GM23338 (cell line): ENCODE measurements at regions not wholly inside any gene's neighbourhood (a gene's known extent, or its start where the extent isn't known, plus 50 kb on each side); places are given as distances from the start of the nearest gene placed in this dataset.

Source experiments
- ATAC-seq: fragments of 200-7000 bp; cut with Tn5 transposase; 3 replicates; pipeline ENCODE4 v1.9.1; 2020
- DNase-seq: peaks from one replicate; pipeline ENCODE4 v3.0.0-alpha.2; 2015; ENCODE audit warnings: low spot score
- H2AFZ ChIP-seq: fragments of 200-600 bp; sonication (generic); 2 replicates; pipeline ENCODE4 v1.8.0; 2016; ENCODE audit warnings: antibody characterized with exemption, mild to moderate bottlenecking, moderate library complexity
- H3F3A ChIP-seq: fragments of 200-600 bp; sonication (generic); replicated peaks from 2 replicates; pipeline ENCODE4 v1.8.0; 2017; ENCODE audit warnings: antibody characterized with exemption, mixed run types, low read depth
- H3K27ac ChIP-seq: fragments of 200-600 bp; sonication (generic); 2 replicates; pipeline ENCODE4 v1.6.1; 2016; ENCODE audit warnings: low read depth
- H3K27me3 ChIP-seq: fragments of 200-600 bp; sonication (generic); 2 replicates; pipeline ENCODE4 v1.8.0; 2016; ENCODE audit warnings: mild to moderate bottlenecking, mixed run types, moderate library complexity; ENCODE audit not compliant: insufficient read depth
- H3K36me3 ChIP-seq: fragments of 200-600 bp; sonication (generic); 2 replicates; pipeline ENCODE4 v1.8.0; 2016; ENCODE audit warnings: mild to moderate bottlenecking; ENCODE audit not compliant: insufficient read depth
- H3K4me1 ChIP-seq: fragments of 200-600 bp; sonication (generic); 2 replicates; pipeline ENCODE4 v1.8.0; 2016; ENCODE audit warnings: mild to moderate bottlenecking, moderate library complexity; ENCODE audit not compliant: insufficient read depth
- H3K4me2 ChIP-seq: fragments of 200-600 bp; sonication (generic); 2 replicates; pipeline ENCODE4 v1.7.1; 2017; ENCODE audit warnings: mixed run types
- H3K4me3 ChIP-seq: fragments of 200-600 bp; sonication (generic); 2 replicates; pipeline ENCODE4 v1.6.1; 2016; ENCODE audit warnings: mixed run types
- H3K79me2 ChIP-seq: fragments of 200-600 bp; sonication (generic); replicated peaks from 2 replicates; pipeline ENCODE4 v1.8.0; 2017; ENCODE audit warnings: mild to moderate bottlenecking; ENCODE audit not compliant: insufficient read depth
- H3K9me2 ChIP-seq: fragments of 200-600 bp; sonication (generic); 2 replicates; pipeline ENCODE4 v1.8.0; 2017; ENCODE audit not compliant: insufficient read depth
- H4K20me1 ChIP-seq: fragments of 200-600 bp; sonication (generic); replicated peaks from 2 replicates; pipeline ENCODE4 v1.8.0; 2017; ENCODE audit warnings: mild to moderate bottlenecking; ENCODE audit not compliant: insufficient read depth
- H3K27ac Mint-ChIP-seq: 2 replicates; pipeline ENCODE4 v1.8.0; 2020; ENCODE audit warnings: inconsistent platforms, mild to moderate bottlenecking, moderate library complexity, mixed read lengths
- H3K27me3 Mint-ChIP-seq: 3 replicates; pipeline ENCODE4 v1.8.0; 2022; ENCODE audit warnings: low read depth, mild to moderate bottlenecking, moderate library complexity, mixed read lengths, inconsistent platforms; ENCODE audit not compliant: insufficient read depth, poor library complexity
- H3K36me3 Mint-ChIP-seq: 3 replicates; pipeline ENCODE4 v1.8.0; 2021; ENCODE audit warnings: low read depth, mild to moderate bottlenecking, inconsistent platforms, moderate library complexity, mixed read lengths
- H3K4me1 Mint-ChIP-seq: 3 replicates; pipeline ENCODE4 v1.8.0; 2020; ENCODE audit warnings: mild to moderate bottlenecking, inconsistent platforms, mixed read lengths
- H3K4me3 Mint-ChIP-seq: 3 replicates; pipeline ENCODE4 v1.8.0; 2021; ENCODE audit warnings: moderate library complexity, mild to moderate bottlenecking, inconsistent platforms, mixed read lengths
- H3K9me3 Mint-ChIP-seq: 3 replicates; pipeline ENCODE4 v1.8.0; 2020; ENCODE audit warnings: moderate library complexity, mild to moderate bottlenecking, inconsistent platforms, mixed read lengths
- CREB1 ChIP-seq: fragments of 250-450 bp; sonication (Bioruptor Pico); IDR thresholded peaks from 2 replicates; pipeline ENCODE4 v1.5.0; 2020; ENCODE audit warnings: low read depth, mild to moderate bottlenecking, moderate library complexity
- CTCF ChIP-seq, 2 experiments: fragments of 200-600 bp in 1 of 2; sonication (generic) in 1 of 2; conservative IDR thresholded peaks; 2 replicates each; pipeline versions ENCODE4 v1.5.1 to v1.6.1; 2016 to 2017; ENCODE audit warnings: antibody characterized with exemption in 2 of 2, low read depth in 2 of 2, mild to moderate bottlenecking in 2 of 2, moderate library complexity in 1 of 2
- ETS1 ChIP-seq: IDR thresholded peaks from 2 replicates; pipeline ENCODE4 v1.6.1; 2016; ENCODE audit warnings: antibody characterized with exemption
- EZH2 ChIP-seq: fragments of 200-600 bp; sonication (generic); IDR thresholded peaks from one replicate; pipeline ENCODE4 v1.8.0; 2017; ENCODE audit warnings: antibody characterized with exemption, mild to moderate bottlenecking, low read depth; ENCODE audit not compliant: unreplicated experiment
- EZH2phosphoT487 ChIP-seq: fragments of 200-600 bp; sonication (generic); IDR thresholded peaks from one replicate; pipeline ENCODE4 v1.8.1; 2018; ENCODE audit warnings: antibody characterized with exemption; ENCODE audit not compliant: unreplicated experiment
- JUNB ChIP-seq: IDR thresholded peaks from one replicate; pipeline ENCODE4 v1.6.1; 2016; ENCODE audit warnings: antibody characterized with exemption; ENCODE audit not compliant: unreplicated experiment
- NANOG ChIP-seq: IDR thresholded peaks from 2 replicates; pipeline ENCODE4 v1.6.1; 2016; ENCODE audit warnings: antibody characterized with exemption, borderline replicate concordance
- POLR2AphosphoS5 ChIP-seq: IDR thresholded peaks from 2 replicates; pipeline ENCODE4 v1.6.1; 2016; ENCODE audit warnings: antibody characterized with exemption, low read depth
- ZNF114 ChIP-seq: fragments of 250-450 bp; sonication (Bioruptor Pico); IDR thresholded peaks from 2 replicates; pipeline ENCODE4 v1.5.0; 2020; ENCODE audit warnings: mild to moderate bottlenecking, moderate library complexity
- ZNF331 ChIP-seq: fragments of 250-450 bp; sonication (Bioruptor Pico); IDR thresholded peaks from 2 replicates; pipeline ENCODE4 v1.5.0; 2020; ENCODE audit warnings: low read depth, mild to moderate bottlenecking, moderate library complexity
- ZNF462 ChIP-seq: fragments of 250-450 bp; sonication (Bioruptor Pico); IDR thresholded peaks from 2 replicates; pipeline ENCODE4 v1.5.0; 2020; ENCODE audit warnings: mild to moderate bottlenecking, moderate library complexity

GRCh38 chrX:16454926-16455325 is 195.0 kb upstream of the S100G start:
- H3K36me3 Mint-ChIP-seq, result peaks cover 15% of the 10 kb centered on the region
- Histone ChIP-seq H2AFZ (no peak overlapping the region), H3K27me3 (no peaks in the 10 kb centered on the region), H3K9me2 (no peaks in the 10 kb centered on the region), H3K27ac (no peak overlapping the region), H3F3A (no peaks in the 10 kb centered on the region), H3K4me3 (no peak overlapping the region), H3K36me3 (no peaks in the 10 kb centered on the region), H4K20me1 (no peaks in the 10 kb centered on the region), H3K79me2 (no peaks in the 10 kb centered on the region), H3K4me1 (no peaks in the 10 kb centered on the region), H3K4me2 (no peak overlapping the region)
- peaks cover under 1% of the 10 kb centered on the region for H3K9me3 Mint-ChIP-seq
- DNase-seq, result no peak
- H3K27me3 Mint-ChIP-seq, result no peaks in the 10 kb centered on the region
- TF ChIP-seq ZNF114 (no peak), CTCF (conservative IDR thresholded peaks at IDR 0.05; ENCODE audit: low read depth in 2 of 2) (no peak), POLR2AphosphoS5 (no peak), ZNF462 (CRISPR knock-in tag) (no peak), EZH2phosphoT487 (no peak), EZH2 (no peak), ETS1 (no peak), NANOG (no peak), JUNB (no peak), ZNF331 (CRISPR knock-in tag) (no peak), CREB1 (CRISPR knock-in tag) (no peak)
- no peak overlapping the region for H3K27ac Mint-ChIP-seq
- H3K4me3 Mint-ChIP-seq, result no peak overlapping the region
- no peak for ATAC-seq
- H3K4me1 Mint-ChIP-seq, result peaks cover 7% of the 10 kb centered on the region; the same call in 1 of the 3 replicates
